ENCODE measurements at regions not wholly inside any gene's neighbourhood (a gene's known extent, or its start where the extent isn't known, plus 50 kb on each side); places are given as distances from the start of the nearest gene placed in this dataset.
A peak's percentile ranks its signal among the peaks of the same experiment; 100 is the strongest.
"Not testable (repeated sequence)": the region's sequence is repeated elsewhere in the genome, so short reads cannot be mapped to it uniquely, and the experiment has no call there.

- H3K4me3 ChIP-seq (ENCODE audit: low read depth, low read length), result no peak overlapping the region
- no peak for TF ChIP-seq MYC (IDR thresholded peaks at IDR 0.05; ENCODE audit: low read depth, low read length)
- no peak for TF ChIP-seq CTCF (IDR thresholded peaks at IDR 0.05; ENCODE audit: low read depth, low read length)
- TF ChIP-seq MAX (IDR thresholded peaks at IDR 0.05; ENCODE audit: low read depth, low read length), result no peak
- TF ChIP-seq POLR2A (IDR thresholded peaks at IDR 0.05; ENCODE audit: extremely low read depth, insufficient read length), result no peak
- DNase-seq (ENCODE audit: low read depth), result no peak
Measured at GRCh38 chr14:106390947-106391346, 864.6 kb downstream of the TMEM121 start.

GRCh38 chr14:106393742-106394141, 867.4 kb downstream of the TMEM121 start:
- H3K4me3 ChIP-seq (ENCODE audit: low read depth, low read length), result no peak overlapping the region
- DNase-seq (ENCODE audit: low read depth), result no peak
- TF ChIP-seq MYC (IDR thresholded peaks at IDR 0.05; ENCODE audit: low read depth, low read length), result no peak
- TF ChIP-seq POLR2A (IDR thresholded peaks at IDR 0.05; ENCODE audit: extremely low read depth, insufficient read length), result no peak
- no peak for TF ChIP-seq CTCF (IDR thresholded peaks at IDR 0.05; ENCODE audit: low read depth, low read length)
- TF ChIP-seq MAX (IDR thresholded peaks at IDR 0.05; ENCODE audit: low read depth, low read length), result no peak

- no peak for TF ChIP-seq MYC (IDR thresholded peaks at IDR 0.05; ENCODE audit: low read depth, low read length)
- no peak for TF ChIP-seq MAX (IDR thresholded peaks at IDR 0.05; ENCODE audit: low read depth, low read length)
- no peak for TF ChIP-seq POLR2A (IDR thresholded peaks at IDR 0.05; ENCODE audit: extremely low read depth, insufficient read length)
- no peak for TF ChIP-seq CTCF (IDR thresholded peaks at IDR 0.05; ENCODE audit: low read depth, low read length)
- no peak overlapping the region for H3K4me3 ChIP-seq (ENCODE audit: low read depth, low read length)
- no peak for DNase-seq (ENCODE audit: low read depth)
Measured at GRCh38 chr14:106395456-106396050, 869.2 kb downstream of the TMEM121 start.

- no peak for TF ChIP-seq MYC (IDR thresholded peaks at IDR 0.05; ENCODE audit: low read depth, low read length)
- no peak for TF ChIP-seq MAX (IDR thresholded peaks at IDR 0.05; ENCODE audit: low read depth, low read length)
- no peak for TF ChIP-seq CTCF (IDR thresholded peaks at IDR 0.05; ENCODE audit: low read depth, low read length)
- no peak for TF ChIP-seq POLR2A (IDR thresholded peaks at IDR 0.05; ENCODE audit: extremely low read depth, insufficient read length)
- DNase-seq (ENCODE audit: low read depth), result no peak
- H3K4me3 ChIP-seq (ENCODE audit: low read depth, low read length), result no peak overlapping the region
Measured at GRCh38 chr14:106396999-106397398, 870.6 kb downstream of the TMEM121 start.

- not testable (repeated sequence) for DNase-seq (ENCODE audit: low read depth); H3K4me3 ChIP-seq (ENCODE audit: low read depth, low read length)
Measured at GRCh38 chr14:106398931-106399331, 872.5 kb downstream of the TMEM121 start.

- not testable (repeated sequence) for H3K4me3 ChIP-seq (ENCODE audit: low read depth, low read length); DNase-seq (ENCODE audit: low read depth)
Measured at GRCh38 chr14:106401316-106401715, 874.9 kb downstream of the TMEM121 start.

- not testable (repeated sequence) for H3K4me3 ChIP-seq (ENCODE audit: low read depth, low read length)
- TF ChIP-seq CTCF (IDR thresholded peaks at IDR 0.05; ENCODE audit: low read depth, low read length), result peak; percentile 47
- peak; percentile 6 for DNase-seq (ENCODE audit: low read depth)
Measured at GRCh38 chr14:106410229-106410628, 883.8 kb downstream of the TMEM121 start.

Data from NB4 (cell line).